Loucy (cell line): ENCODE measurements at regions not wholly inside any gene's neighbourhood (a gene's known extent, or its start where the extent isn't known, plus 50 kb on each side); places are given as distances from the start of the nearest gene placed in this dataset.

Experiments used
- EZH2phosphoT487 ChIP-seq: fragments of 200-600 bp; IDR thresholded peaks from 2 replicates; pipeline ENCODE4 v1.6.1; 2018; ENCODE audit warnings: antibody characterized with exemption, mild to moderate bottlenecking, moderate library complexity, borderline replicate concordance
- TF ChIP-seq, protein P1 (sequence below): fragments of 200-600 bp; sonication (generic); conservative IDR thresholded peaks from 2 replicates; pipeline ENCODE4 v1.5.1; 2014; ENCODE audit warnings: mild to moderate bottlenecking, antibody characterized with exemption, low read length

DNA sequence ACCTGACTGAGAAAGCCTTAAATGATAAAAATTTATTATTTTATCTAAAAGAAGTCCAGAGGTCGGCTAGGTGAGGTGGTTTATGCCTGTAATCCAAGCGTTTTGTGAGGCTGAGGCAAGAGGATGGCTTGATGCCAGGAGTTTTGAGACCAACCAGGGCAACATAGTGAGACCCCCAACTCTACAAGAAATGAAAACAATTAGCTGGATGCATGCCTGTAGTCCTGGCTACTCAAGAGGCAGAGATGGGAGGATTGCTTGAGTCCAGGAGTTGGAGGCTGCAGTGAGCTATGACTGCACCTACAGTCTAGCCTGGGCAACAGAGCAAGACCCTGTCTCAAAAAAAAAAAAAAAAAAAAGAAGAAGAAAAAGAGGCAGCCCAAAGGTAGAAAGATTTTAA is 179.9 kb upstream of the KIF2A start:
- TF ChIP-seq, protein P1, sequence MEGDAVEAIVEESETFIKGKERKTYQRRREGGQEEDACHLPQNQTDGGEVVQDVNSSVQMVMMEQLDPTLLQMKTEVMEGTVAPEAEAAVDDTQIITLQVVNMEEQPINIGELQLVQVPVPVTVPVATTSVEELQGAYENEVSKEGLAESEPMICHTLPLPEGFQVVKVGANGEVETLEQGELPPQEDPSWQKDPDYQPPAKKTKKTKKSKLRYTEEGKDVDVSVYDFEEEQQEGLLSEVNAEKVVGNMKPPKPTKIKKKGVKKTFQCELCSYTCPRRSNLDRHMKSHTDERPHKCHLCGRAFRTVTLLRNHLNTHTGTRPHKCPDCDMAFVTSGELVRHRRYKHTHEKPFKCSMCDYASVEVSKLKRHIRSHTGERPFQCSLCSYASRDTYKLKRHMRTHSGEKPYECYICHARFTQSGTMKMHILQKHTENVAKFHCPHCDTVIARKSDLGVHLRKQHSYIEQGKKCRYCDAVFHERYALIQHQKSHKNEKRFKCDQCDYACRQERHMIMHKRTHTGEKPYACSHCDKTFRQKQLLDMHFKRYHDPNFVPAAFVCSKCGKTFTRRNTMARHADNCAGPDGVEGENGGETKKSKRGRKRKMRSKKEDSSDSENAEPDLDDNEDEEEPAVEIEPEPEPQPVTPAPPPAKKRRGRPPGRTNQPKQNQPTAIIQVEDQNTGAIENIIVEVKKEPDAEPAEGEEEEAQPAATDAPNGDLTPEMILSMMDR = no peak
- TF ChIP-seq EZH2phosphoT487 = no peak
